ENCODE measurements at regions not wholly inside any gene's neighbourhood (a gene's known extent, or its start where the extent isn't known, plus 50 kb on each side); places are given as distances from the start of the nearest gene placed in this dataset.

- no peak for TF ChIP-seq CTCF (IDR thresholded peaks at IDR 0.05; ENCODE audit: borderline replicate concordance, extremely low read depth, low read length, poor library complexity, severe bottlenecking)
- TF ChIP-seq EZH2 (IDR thresholded peaks at IDR 0.05; ENCODE audit: borderline replicate concordance, low read depth, low read length, severe bottlenecking), result no peak
These were observed 1194.5 kb downstream of the PLA2G4A start for GRCh38 chr1:188023206-188023605.
